Activated gamma-delta T cell (primary cell): ENCODE measurements at regions not wholly inside any gene's neighbourhood (a gene's known extent, or its start where the extent isn't known, plus 50 kb on each side); places are given as distances from the start of the nearest gene placed in this dataset.
"Not testable (repeated sequence)": the region's sequence is repeated elsewhere in the genome, so short reads cannot be mapped to it uniquely, and the experiment has no call there.

ENCODE experiments used
- DNase-seq: peaks from one replicate; lab custom pipeline; 2025; lab: John Stamatoyannopoulos, UW

DNA sequence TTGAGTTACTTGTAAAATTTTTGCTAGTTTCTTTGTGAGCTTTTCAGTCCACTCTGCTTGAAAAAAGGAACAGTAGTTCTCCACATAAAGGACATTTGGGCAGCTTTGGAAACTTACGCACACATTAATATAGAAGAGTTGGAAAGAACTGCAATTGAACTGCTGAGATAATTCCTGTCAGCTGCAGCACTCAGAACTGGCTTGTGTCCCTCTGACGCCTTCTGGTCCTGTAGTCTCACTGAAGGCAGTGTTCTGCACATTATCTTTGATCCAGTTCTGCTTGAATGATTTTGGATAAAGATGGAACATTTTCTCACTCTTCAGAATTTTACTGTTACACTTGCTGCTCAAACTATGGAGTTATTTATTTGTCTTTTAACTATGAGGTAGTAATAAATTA, 901.9 kb downstream of the OTOL1 start:
- no peak for DNase-seq

DNA sequence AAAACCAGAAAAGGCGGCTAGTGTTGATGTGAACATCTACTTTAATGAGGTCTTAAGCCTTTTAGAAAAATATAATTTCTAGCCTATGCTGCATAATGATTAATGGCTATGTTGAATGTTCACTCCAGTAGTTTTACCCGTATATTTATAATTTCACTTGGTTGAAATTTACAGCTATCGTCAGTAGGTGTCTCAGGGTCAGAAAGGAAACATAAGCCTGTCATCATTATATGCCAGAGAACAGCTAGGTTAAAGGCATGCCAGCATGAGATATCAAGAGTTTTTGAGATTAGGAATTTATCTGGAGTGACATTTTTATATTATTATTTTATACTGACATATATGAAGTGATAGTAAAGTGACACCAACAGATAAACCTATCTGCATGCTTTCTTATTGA, 904.1 kb downstream of the OTOL1 start:
- DNase-seq: no peak

DNA sequence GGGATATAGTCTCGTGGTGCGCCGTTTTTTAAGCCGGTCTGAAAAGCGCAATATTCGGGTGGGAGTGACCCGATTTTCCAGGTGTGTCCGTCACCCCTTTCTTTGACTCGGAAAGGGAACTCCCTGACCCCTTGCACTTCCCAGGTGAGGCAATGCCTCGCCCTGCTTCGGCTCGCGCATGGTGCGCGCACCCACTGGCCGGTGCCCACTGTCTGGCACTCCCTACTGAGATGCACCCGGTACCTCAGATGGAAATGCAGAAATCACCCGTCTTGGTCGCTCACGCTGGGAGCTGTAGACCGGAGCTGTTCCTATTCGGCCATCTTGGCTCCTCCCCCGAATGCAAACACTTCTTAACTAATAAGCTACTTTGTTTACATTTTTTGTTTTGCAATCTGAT, 914.9 kb downstream of the OTOL1 start:
- not testable (repeated sequence) for DNase-seq

DNA sequence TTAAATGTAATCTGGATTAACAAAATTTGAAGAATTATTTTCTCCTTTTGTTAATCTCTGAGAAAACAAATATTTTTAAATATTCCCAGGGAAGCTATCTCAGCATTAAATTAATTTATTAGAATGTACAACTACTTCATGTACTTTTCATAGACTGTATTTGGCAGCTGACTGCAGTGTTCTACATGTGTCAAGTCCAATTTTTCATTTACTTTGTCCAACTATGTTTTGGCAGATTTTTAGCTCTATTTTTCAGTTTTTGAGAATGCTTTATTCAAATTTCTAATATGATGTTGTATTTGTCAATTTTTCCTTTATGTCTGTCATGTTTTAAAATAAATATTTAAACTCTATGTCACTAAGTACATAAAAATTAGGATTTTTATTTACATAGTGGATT, 925.1 kb downstream of the OTOL1 start:
- DNase-seq: no peak

DNA sequence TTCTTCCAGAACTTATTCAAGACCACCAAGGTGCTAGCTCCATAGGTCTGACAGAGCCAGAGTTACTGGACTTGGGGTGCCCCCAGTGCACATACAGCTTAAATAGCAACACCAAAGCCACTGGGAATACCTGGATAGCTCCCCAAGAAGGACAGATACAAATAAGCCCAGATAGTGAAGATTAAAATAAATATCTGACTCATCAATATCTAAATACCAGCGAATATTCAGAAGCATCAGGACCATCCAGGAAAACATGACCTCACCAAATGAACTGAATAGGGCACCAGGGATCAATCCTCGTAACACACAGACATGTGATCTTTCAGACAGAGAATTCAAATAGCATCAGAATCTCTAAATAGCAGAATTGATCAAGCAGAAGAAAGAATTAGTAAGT, 931.6 kb downstream of the OTOL1 start:
- DNase-seq: no peak

DNA sequence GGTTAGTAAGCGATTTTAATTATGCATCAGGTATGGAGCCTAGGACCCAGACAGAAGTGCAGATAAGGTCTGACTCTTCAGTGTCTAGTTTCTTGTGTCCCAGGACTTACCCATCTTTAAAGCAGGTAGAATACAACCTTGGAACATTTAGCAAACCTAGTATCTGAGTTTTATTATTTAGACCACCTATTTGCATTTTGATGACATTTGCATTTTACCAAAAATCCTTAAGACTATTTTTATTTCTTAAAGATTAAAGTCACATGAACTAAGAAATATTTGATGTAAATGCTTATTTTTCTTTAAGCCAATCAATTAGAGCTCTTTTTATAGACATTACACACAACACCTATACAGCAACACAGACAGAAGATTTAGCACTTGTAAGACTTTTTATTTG, 939.1 kb downstream of the OTOL1 start:
- DNase-seq: no peak

DNA sequence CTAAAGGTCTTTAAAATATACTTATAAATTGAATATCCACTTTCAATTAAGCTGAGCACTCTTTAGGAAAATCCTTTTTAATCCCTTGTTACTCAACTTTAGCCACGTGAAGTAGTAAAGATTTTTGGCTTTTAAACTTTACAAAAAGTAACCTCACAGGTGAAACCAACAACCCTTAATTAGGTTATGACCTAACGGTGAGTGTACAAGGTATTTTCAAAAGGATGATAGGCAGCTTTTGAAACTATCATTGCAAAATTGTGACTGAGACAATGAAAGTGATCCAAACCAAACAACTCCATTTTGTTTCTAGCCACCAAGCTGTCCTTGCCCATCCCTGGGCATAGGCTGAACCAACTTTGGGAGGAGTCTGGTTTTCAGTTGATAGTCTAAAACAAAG, 940.2 kb downstream of the OTOL1 start:
- DNase-seq: no peak

DNA sequence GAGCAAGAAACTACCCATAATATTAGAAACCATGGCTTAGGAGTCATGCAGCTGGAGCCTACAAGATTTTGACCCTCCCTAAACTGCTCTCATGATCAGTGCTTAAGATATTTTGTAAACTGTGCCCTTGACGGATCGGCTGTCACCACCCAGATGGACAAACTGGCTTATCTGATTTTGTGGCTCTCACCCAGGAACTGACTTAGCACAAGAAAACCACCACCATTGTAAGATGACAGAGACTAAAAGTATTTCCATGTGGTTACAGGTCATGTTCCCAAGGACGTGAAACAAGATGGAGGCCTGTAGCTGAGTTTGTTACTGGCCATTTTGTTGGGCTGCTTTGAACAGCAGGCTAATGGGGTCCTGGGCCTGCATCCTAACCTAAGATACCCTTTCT, 940.9 kb downstream of the OTOL1 start:
- DNase-seq: no peak

DNA sequence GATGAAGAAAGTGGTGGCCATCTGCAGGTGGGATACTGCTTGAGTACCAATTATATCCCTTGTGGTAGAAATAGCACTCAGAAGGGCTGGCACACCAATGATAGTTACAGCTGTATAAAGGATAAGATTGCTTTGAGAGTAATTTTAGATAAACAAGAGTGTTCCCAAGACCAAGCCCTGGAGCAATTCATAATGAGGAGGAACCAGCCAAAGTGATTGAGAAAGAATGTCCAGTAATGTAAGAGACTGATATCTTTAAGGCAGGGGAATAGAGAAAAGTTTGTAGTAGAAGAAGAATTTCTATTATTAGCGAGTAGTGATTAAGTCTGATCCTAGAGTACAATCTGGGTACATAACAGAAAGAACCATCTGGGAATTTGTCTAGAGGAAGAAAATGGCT, 945.1 kb downstream of the OTOL1 start:
- DNase-seq: no peak

DNA sequence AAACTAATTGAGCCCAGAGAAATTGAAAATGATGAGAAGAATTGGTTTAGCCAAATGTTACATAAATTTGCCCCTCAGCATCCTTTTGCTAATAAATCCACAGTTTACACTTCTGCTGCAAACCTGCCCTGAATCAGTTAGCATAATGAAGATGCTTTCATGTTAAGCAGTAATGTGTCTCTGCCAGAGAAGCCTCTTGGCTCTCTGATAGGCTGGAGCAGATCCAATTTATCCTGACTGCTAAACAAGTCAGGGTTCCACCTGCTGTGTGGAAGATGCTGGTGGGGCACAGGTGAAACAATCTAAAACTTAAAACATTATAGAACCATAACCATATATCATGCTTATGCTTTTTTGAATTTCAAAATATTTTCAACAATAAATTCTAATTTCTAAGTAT, 946.8 kb downstream of the OTOL1 start:
- no peak for DNase-seq

DNA sequence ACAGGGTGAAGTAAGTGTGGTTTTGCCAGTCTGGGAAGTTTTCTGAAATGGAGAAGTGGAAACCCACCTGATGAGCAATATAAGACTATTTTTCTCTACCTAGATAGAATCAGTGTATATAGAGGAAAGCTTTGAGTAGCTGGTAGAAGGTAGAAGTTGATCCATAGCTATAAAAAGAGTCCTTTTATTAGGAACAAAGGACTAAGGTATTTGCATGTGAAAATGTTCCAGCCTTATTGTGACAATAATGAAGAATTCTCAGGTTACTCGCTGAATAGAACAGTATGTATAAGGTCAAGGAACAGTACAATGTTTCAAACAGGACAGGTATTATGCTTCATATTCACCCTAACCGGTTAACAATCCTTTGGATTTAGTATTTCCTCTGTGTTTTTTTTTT, 972.2 kb downstream of the OTOL1 start:
- DNase-seq: no peak

DNA sequence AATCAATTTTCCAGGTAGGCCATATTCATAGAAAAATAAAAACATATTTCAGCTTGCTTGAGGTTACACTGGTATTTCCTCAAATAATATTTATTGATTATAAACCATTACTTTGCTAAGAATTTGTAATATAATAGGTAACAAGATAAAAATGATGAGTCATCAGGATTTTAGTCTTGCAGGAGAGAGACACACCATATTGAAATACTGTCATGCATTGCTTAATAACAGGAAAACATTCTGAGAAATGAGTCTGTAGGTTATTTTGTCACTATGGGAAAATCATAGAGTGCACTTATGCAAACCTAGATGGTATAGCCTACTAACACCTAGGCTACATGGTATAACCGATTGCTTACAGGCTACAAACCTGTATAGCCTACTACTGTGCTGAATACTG, 990.5 kb downstream of the OTOL1 start:
- no peak for DNase-seq

DNA sequence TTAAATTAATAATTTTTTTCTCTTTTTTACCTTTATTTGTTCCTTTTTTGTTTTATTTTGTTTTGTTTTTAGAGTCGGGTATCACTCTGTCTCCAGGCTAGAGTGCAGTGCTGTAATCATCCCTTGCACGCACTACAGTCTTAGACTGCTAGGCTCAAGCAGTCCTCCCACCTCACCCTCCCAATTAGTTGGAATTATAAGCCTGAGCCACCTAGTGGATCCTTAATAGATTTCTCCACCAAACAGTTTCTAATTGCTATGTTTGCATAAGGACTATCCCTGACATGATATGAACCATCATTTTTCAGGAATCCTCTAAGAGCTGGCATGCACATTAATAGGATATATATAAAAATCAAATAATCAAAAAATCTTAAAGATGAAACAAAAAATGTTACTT, 993.2 kb downstream of the OTOL1 start:
- no peak for DNase-seq

DNA sequence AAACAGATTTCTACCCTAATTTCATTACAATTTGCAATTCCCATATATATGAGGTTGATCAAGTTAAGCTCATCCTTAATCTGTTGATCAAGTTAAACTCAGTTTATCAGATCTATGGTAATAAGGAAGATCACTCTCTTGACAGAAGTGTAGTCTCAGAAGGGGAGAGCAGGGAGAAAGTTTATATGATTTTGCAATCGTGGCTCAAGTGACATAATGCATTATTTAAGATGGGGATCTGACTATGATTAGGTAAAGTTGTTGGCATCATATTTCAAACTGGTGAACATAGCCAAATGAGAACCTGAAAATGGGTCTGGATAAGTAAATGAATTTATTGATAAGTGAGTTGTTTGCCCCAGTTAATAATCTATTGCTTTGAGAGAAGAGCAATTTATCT, 995.3 kb downstream of the OTOL1 start:
- DNase-seq: no peak

DNA sequence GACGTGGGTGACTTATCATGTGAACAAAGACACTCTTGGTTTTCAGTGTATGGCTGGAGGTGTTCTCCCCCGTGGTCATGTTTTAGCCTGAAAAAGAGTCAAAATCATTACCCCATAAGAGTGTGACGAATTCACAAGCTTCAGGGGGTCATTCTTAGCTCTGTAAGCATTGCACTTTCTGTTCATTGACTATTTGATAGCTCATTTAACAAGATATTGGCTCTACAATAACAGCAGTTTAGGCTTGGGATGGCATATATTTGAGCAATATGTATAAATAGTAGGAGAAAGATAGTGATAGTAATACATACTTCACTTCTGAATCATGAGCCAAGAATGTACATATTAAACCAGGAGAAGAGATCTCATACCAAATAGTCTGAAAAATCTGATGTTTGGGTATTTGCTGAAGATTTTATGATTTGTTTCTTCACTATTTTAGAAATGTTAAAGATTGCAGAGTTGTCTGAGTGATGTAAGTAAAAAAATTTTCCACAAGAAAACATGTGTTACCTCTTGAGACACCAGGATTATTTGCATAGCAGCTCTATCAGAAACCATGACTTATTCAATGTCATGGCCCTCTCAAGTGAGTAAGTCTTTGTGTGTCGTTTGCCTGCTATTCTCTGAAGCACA, 996.0 kb downstream of the OTOL1 start:
- no peak for DNase-seq

DNA sequence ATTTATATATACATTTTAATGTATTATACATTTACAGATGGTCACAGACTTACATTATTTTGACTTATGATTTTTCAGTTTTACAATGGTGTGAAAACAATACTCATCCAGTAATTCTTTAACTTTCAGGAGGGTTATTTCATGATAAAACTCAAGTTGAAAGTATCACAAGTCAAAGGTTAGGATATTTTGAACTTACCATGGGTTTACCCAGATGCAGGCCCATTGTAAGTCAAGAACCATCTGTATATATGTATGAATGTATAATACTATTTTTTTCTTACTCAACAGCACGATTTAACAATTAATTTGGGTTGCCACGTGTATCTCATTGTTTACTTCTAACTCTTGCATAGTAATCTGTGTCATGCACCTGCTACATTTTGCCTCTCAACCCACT, 1002.0 kb downstream of the OTOL1 start:
- no peak for DNase-seq

DNA sequence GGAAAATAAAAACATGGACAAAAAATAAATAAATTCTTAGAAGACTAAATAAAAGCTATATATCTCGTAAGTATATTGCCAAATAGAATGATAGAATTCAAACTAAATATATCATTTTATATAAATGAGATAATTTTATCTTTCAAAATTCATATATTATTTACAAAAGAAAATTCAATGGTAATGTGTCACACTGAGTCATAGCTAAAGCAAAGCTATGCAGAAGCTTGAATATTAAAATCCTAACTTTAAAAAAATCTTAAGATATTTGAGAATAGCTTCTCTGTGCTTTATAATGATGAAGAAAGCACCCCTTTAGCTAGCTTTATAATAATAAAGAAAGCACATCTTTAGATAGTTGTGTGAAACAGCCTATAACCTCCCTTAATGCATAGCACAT, 1010.8 kb downstream of the OTOL1 start:
- DNase-seq: no peak

DNA sequence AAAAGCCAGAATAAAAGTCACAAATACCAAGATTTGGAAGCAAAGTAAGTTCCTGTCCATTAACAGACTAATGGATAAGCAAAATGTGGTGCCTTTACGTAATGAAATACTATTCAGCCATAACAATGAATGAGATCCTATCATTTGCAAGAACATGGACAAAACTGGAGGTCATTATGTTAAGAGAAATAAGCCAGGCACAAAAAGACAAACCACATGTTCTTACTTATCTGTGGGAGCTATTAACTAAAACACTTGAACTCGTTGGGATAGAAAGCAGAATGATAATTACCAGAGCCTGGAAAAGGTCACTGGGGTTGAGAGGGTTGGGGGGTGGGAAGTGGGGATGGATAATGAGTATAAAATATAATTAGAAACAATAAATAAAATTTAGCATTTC, 1015.9 kb downstream of the OTOL1 start:
- no peak for DNase-seq

DNA sequence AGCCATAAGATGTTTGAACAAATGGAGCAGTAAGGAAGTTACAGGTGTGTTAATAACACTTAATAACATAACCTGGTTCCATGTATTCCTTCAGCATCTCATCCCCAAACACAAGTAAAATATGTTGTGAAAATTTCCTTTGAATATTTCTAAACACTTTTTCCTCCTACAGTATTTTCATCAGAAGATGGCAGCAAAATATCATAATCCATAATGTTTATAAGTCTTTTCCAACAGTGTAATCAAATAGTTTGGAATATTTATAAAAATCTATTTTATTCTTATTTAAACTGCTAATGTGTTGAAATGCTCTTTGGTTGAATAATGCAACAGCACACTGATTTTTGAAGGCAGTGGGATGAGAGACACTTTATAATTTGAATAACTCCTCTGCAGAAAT, 1020.5 kb downstream of the OTOL1 start:
- DNase-seq: no peak

DNA sequence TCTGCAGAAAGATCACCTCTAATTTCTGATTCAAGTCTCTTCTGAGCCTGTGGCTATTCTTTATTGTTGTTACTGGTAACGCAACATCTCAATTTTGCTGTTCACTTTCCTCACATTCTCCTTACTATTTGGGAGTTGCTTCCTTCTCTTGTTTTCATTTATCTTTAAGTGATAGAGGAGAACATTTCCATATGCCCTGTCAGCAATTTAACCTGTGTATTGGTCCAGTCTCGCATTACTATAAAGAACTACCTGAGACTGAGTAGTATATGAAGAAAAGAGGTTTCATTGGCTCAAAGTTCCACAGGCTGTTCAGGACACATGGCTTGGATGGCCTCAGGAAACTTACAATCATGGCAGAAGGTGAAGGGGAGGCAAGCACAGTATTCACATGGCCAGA, 1025.1 kb downstream of the OTOL1 start:
- DNase-seq: no peak

DNA sequence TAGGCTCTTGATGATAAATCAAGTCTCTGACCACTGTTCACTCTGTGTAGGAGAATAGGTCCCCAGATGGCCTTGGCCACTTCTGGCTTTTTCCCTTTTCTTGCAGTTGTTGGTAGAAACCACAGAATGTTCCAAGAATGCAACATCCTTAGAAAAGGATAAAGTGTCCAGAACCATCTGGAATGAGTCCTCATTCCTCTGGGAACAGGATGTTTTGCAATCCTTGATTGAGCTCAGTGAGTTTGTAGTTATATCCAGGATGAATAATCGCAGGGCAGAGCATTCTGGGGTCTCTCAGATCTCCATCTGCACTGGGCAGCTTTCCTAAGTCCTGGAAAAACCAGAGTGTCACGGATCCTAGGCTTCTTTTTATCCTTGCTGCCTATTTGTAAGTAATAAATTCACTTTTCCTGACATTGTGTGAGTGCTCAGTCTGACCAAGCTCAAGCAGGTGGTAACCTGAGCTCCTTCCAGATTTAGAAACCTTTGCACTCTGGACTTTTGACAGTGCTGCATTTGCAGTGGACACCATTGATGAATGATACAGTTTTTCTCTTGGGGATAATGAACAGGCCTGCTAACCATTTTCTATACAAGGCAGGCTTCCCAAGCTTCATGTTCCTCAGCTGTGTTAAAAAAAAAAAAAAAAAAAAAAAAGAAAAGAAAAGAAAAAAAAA, 1028.6 kb downstream of the OTOL1 start:
- DNase-seq: no peak

DNA sequence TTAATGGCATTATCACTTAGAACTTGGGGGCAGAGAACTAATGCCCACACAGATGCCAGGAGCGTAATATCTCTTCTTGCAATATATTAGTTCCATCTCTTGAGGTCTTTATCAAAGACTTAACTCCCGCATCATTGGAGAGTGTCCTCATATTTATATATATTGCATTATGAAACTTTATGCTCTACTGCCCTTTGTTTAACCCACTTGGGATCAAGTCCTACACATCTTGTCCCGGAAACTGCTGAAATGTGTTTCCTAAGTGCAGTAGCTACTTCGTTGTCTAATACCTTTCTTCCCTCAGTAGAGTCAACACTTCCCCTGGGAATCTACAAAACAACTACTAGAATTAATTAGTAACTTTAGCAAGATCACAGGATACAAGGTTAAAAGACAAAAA, 1029.2 kb downstream of the OTOL1 start:
- DNase-seq: no peak

DNA sequence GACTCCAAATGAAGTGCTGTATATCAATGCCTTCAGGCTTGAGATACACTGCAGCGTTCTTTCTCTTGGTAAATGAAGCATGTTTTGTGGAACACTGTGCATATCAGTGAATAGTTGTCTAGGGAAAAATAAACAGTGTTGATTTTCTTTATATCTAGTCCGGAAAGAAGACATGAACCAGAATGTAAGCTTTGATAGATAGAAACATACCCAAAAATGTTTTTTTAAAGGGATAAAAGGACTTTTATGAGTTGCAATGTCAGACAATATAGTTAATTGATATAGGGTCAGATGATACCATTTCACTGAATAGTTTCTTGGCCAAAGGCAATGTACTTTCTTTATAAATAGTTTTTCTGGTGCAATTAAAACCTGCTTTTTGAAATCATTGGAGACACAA, 1037.8 kb downstream of the OTOL1 start:
- no peak for DNase-seq

DNA sequence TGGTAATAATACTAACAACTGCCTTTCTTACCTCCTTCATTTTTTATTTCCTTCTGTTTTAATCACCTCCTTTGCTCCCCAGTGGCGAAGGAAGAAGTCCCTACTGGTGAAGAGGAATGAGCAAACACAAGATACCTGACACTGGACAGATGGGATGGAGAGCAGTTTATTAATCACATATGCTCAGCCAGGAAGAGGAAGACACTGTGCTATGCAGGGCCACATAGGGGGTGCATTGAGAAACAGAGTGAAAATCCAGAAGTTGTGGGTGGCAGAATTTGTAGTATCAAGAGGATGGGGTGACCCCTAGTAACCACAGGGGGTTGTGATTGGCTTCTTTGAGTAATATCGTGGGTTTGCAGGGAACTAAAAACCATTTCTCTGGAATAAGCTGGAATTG, 1041.9 kb downstream of the OTOL1 start:
- DNase-seq: no peak
